ENCODE measurements at regions not wholly inside any gene's neighbourhood (a gene's known extent, or its start where the extent isn't known, plus 50 kb on each side); places are given as distances from the start of the nearest gene placed in this dataset.

DNA sequence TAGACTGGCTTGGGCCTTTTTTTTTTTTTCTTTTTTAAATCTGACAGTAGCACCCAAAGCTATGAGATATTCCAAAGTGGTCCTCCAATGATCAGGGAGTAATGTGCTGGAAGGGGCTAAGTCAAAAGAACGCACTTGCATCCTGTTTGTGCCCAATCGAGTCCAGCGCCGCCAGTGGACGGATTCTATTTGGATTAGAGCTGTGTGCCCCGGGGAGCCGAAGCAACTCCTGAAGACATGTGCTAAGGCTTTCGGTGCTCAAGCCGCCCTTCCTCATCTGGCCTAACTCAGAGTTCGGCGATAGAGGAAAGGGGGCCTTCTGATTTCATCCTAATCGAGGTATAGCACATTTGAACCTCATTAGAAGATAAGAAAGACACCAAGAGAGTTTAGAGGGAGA lies 147.8 kb upstream of the NECTIN1 start:
- TF ChIP-seq, protein P1, sequence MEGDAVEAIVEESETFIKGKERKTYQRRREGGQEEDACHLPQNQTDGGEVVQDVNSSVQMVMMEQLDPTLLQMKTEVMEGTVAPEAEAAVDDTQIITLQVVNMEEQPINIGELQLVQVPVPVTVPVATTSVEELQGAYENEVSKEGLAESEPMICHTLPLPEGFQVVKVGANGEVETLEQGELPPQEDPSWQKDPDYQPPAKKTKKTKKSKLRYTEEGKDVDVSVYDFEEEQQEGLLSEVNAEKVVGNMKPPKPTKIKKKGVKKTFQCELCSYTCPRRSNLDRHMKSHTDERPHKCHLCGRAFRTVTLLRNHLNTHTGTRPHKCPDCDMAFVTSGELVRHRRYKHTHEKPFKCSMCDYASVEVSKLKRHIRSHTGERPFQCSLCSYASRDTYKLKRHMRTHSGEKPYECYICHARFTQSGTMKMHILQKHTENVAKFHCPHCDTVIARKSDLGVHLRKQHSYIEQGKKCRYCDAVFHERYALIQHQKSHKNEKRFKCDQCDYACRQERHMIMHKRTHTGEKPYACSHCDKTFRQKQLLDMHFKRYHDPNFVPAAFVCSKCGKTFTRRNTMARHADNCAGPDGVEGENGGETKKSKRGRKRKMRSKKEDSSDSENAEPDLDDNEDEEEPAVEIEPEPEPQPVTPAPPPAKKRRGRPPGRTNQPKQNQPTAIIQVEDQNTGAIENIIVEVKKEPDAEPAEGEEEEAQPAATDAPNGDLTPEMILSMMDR (IDR thresholded peaks at IDR 0.05): no peak
- TF ChIP-seq POLR2A (IDR thresholded peaks at IDR 0.05): no peak
